ENCODE measurements at regions not wholly inside any gene's neighbourhood (a gene's known extent, or its start where the extent isn't known, plus 50 kb on each side); places are given as distances from the start of the nearest gene placed in this dataset.
"Not testable (repeated sequence)": the region's sequence is repeated elsewhere in the genome, so short reads cannot be mapped to it uniquely, and the experiment has no call there.

GRCh38 chr6:3900744-3901336 is 51.7 kb downstream of the FAM50B start:
- DNase-seq = no peak

DNA sequence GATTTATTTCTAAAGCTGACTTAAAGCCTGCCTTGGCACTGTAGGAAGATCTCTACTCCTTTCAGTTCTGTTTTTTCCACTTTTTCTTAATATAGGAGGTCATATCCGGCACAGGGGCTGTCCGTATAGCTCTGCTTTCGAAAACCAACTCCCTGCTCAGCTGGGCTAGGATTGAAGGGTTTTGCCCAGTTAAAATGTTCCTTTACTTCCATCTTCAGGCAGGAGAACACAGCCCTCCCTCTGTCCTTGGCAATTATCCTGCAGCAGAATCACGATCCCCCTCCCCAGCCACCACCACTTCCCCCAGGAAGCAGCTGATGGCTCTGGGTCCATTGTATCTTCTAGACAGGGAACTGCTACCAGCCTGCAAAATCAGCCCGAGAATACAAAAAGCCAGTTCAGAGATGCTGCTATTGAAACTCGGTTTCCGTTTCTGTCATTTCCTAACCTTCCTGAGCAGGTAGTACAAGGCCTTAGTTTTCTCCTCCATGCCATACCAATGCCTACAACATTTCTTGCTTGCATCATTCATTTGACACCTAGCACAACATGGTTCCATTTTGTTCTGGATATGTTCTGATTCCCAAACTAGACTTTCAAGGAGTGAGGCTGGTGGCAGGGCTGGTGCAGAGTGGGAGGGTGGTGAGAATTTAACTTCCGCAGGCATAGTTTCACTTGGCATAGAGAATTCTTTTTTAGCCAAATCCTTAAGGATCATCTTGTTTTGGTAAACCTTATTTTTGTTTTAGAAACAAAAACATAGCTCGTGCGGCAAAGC is 53.9 kb downstream of the FAM50B start:
- no peak for DNase-seq

DNA sequence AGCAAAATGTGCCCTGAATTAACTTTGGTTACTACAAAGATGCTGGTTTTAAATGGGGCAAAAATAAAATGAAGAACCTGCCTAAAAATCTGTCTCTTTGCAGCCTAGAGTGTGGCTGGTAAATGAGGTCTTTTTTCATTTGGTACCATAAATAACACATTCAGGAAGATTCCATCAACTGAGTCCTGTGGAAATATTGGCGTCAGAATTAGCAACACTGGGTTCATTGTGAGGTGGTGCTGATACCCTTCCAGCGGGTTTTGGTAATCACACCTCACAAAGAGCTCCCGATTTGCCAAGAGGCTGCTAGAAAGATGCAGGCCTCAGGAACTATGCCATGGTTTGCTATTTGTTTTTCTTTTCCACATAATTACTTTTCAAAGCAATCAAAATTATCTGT is 55.3 kb downstream of the FAM50B start:
- DNase-seq = no peak

DNA sequence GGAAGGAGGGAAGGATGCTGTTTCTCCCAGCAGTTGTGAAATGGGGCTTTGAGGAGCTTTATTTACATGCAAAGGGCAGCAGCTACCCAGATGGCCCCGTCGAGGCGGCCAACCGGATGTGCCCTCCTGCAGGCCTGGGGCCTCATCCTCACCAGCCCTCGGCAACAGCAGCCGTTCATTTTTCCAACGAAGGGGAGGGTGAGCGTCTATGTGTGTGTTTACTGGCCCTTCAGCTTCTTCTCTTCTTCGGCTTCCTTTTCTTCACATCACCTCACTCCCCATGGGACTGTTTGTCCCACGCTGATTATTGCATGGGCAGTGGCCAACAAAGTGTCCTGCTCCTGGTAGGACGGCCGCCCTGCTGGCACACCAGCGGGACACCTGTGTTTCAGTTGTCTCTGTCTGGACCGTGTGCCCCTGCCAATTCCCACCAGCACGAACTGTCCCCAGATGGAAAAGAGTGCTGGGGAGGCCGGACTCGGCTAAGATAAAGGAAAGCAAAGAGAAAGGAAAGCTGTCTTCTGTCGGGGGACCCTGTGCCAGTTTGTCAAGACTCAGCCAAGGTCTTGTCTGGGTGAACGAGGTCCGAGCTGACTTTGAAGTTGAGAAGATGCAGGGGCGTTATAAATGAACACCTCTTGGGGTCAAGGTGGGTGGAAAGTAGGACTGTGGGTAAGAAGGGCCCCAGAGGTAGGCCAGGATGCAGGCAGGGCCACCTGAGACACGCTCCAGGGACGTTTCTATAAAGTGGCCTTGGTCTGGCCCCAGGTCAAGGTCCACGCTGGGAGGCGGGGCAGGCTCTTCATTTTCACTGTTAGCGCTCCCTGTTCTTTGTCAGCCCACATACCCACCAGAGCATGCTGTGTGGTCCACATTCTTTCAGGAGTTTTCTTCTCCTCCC is 57.0 kb downstream of the FAM50B start:
- no peak for DNase-seq

DNA sequence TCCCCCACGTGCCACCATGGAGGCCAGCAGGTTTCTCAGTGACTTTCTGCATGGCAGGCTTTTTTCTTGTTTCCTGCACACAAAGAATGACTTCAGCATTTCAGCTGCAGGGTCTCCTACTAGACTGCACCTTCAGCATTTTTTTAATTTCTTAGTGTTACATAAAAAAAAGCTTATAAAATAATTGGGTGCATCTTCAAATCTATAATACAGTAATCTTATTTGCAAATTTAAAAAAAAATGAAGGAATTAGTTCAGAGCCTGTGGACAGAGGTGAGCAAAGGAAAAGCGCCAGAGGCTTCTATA is 57.6 kb downstream of the FAM50B start:
- no peak for DNase-seq

- DNase-seq = no peak
Observed at GRCh38 chr6:3908223-3908622, 59.0 kb downstream of the FAM50B start.

DNA sequence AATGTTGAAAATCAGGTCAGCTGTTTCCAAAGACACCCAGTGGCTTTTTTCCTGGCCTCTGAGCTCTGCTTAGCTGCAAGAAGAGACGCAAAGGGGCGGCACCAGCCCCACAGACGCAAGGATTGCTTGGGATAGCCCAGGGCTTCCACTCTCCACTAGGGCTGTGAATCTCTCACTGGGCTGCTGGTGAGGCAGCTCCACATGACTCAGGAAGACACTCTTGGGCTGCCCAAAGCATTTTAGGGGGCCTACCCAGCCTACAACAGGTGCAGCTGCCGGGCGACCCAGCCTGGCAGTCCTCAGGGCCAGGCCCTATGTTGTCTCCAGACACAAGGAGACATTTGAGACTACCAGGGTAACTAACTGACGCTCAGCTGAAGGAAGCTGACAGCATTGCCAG is 59.8 kb downstream of the FAM50B start:
- no peak for DNase-seq

- DNase-seq = no peak
Observed at GRCh38 chr6:3910106-3910663, 61.0 kb downstream of the FAM50B start.

DNA sequence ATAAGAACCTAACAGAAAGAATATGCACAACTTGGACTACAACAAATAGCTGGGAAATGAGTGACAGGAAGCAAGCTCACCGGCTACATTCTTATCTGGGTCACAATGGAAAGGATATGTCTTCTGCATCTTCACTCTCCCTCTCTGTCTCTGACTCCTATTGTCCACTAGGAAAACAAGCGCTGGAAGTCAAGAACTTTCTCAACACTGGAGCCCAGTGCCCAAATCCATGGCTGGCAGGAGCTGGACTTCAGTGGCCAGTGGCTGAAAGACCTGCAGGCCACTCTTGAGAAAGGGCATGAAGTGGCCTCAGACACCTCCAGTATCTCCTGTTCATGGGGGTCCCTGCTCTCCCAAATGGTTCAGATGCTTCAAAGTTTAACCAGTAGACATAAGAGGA is 62.0 kb downstream of the FAM50B start:
- DNase-seq = no peak

- DNase-seq = no peak
Observed at GRCh38 chr6:3911614-3912336, 62.6 kb downstream of the FAM50B start.

DNA sequence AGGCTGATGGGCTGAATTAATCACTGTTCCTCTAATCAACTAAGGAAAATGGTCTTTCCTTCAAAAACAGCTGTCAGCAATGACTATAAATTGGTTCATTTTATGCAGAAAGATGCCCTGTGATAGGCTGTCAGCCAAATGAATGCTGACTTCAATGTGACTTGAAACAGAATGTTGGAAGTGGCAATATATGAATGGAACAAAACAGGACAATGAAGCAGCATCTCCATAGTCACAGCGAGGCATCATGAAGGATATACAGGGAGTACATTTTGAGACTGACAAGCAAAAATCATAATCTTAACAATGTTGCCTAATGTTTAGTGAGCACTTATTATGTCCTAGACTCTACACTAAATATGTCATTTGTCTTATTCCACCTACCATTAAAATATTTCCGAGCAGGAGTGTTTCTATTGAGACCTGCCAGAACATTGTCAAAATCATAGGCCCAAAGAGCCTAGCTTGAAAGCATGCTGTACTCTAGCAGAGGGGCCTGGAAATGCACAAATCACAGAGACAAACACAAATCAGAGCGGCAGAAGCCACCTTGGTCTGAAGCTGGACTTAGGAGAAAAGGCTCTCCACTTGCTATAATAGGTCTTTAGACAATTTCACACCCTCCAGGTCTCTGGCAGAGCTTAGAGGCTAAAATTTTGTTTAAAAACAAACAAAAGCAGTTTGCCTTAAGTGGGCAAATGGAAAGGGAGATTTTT is 63.3 kb downstream of the FAM50B start:
- DNase-seq = no peak

DNA sequence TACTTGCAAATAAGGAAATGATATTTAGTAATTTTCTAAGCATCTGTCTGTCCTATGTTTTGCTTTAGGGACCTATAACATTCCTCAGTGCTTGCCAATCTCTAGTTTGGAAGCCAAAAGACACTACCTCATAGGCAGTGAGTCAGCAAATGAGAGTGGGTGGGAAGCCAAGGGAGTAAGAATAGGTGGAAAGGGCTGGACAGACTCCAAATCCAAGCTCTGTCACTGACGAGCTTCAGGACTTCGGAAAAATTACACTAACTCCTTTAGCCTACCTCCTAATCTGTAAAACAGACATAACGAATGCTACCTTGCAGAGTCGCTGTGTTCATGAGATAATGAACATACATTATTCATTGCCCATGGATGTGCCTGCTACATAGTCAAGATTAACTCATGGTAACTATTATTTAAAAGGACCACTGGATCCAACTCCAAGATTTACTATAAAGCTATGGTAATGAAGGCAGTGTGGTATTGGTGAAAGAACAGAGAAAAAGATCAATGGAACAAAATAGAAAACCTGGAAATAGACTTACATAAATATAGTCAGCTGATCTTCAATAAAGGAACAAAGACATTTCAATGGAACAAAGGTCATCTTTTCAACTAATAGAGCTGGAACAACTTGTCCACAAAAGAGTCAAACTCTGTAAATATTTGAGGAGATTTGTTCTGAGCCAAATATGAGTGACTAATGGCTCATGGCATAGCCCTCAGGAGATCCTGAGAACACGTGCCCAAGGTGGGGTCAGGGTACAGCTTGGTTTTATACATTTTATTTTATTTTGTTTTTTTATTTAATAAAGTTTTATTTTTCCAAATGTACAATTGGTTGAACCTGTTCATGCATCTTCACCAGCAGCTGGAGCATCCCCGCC is 64.1 kb downstream of the FAM50B start:
- no peak for DNase-seq

DNA sequence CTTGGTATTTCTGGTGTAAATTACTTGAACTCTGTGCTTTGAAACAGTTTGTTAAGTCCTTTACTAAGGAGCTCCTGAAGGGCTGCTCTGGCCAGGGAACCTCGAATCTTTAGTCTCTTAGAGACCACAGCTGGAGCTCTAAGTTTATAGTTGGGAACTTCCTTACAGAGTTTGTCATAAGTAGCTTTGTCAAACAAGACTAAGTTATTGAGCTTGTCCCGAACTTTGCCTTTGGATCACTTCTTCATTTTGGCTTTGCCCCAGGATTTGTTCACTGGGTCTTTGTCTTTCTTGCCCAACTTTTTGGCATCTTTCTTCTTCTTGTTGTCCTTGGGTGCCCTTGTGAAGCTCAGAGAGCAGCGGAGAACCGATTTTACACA is 64.8 kb downstream of the FAM50B start:
- DNase-seq = no peak

DNA sequence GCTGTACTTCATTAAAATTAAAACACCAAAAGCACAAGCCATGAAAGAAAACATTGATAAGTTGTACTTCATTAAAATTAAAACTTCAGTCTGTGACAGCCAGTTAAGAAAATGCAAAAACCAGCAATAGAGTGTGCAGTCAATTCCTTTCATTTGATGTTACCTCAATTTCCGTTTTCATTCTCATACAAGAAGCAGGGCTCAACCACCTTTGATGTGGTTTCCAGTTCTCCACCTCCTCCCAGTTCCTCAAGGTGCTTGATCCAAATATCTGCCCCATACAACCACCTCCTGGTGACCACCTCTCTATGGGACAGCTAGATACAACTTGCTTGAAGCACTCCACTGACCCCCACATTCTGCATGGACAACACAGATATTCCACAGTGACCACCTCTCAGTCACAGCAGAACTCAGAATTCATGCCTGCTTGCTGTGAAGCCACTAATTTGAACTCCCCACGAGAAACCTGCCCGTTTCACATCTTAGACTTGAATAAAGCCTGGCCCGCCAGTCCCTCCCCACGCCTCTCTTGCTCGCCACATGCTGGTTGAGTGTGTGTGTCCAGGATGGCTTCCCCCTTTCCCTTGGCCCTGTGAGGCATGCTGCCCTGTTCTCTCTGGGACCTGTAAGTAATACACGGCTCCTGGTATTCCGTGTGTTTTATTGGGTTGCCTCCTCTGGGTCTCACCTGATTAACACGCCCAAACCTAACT is 66.1 kb downstream of the FAM50B start:
- DNase-seq = peak; percentile 61

GRCh38 chr6:3916211-3916610 is 67.0 kb downstream of the FAM50B start:
- DNase-seq = no peak

DNA sequence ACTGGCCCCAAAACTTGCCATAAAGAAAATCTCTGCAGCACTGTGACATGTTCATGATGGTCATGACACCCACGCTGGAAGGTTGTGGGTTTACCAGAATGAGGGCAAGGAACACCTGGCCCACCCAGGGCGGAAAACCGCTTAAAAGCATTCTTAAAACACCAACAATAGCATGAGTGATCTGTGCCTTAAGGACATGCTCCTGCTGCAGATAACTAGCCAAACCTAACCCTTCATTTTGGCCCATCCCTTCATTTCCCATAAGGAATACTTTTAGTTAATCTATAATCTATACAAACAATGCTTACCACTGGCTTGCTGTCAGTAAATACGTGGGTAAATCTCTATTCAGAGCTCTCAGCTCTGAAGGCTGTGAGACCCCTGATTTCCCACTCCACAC is 67.6 kb downstream of the FAM50B start:
- DNase-seq = not testable (repeated sequence)

GRCh38 chr6:3918469-3918868 is 69.3 kb downstream of the FAM50B start:
- DNase-seq = no peak

GRCh38 chr6:3919130-3919628 is 70.0 kb downstream of the FAM50B start:
- DNase-seq = no peak

- DNase-seq = no peak
Observed at GRCh38 chr6:3919849-3920248, 70.7 kb downstream of the FAM50B start.

- no peak for DNase-seq
Observed at GRCh38 chr6:3920321-3920720, 71.1 kb downstream of the FAM50B start.

Data from activated CD4-positive, alpha-beta T cell treated with anti-CD3 and anti-CD28 coated beads, Interleukin-2, amount 50 U/mL, for 16 hours (primary cell).